HG02610 (cell line): ENCODE measurements at regions not wholly inside any gene's neighbourhood (a gene's known extent, or its start where the extent isn't known, plus 50 kb on each side); places are given as distances from the start of the nearest gene placed in this dataset.
"Not testable (repeated sequence)": the region's sequence is repeated elsewhere in the genome, so short reads cannot be mapped to it uniquely, and the experiment has no call there.

ENCODE experiments used
- ATAC-seq: cut with Tn5 transposase; IDR thresholded peaks from one replicate; pipeline ENCODE4 v1.9.1; 2021; ENCODE audit warnings: mild to moderate bottlenecking, moderate library complexity; ENCODE audit not compliant: unreplicated experiment

GRCh38 chr16:33583702-33584101, 124.3 kb downstream of the TP53TG3F start:
- not testable (repeated sequence) for ATAC-seq

GRCh38 chr16:33588589-33588988, 129.2 kb downstream of the TP53TG3F start:
- ATAC-seq: not testable (repeated sequence)

- ATAC-seq: not testable (repeated sequence)
Observed at GRCh38 chr16:33593344-33593743, 133.9 kb downstream of the TP53TG3F start.

GRCh38 chr16:33595074-33595473, 135.7 kb downstream of the TP53TG3F start:
- ATAC-seq: not testable (repeated sequence)

DNA sequence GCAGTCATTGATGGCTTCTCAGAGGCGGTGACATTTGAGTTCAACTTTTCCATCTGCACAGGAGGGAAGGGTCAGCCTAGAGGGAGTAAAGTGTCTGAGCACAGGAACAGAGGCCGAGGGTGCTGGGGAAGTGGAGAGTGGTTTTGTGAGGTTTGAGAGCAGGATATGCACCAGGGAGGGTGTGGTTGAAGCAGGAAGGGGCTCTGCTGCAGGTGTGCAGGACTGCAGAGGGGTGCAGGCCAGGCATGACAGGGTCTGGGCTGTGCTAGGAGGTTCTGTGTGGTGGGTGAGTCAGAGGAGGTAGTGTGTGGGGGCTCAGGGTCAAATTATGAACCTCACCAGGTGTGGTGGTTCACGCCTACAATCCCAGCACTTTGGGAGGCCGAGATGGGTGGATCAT, 141.6 kb downstream of the TP53TG3F start:
- ATAC-seq: not testable (repeated sequence)

DNA sequence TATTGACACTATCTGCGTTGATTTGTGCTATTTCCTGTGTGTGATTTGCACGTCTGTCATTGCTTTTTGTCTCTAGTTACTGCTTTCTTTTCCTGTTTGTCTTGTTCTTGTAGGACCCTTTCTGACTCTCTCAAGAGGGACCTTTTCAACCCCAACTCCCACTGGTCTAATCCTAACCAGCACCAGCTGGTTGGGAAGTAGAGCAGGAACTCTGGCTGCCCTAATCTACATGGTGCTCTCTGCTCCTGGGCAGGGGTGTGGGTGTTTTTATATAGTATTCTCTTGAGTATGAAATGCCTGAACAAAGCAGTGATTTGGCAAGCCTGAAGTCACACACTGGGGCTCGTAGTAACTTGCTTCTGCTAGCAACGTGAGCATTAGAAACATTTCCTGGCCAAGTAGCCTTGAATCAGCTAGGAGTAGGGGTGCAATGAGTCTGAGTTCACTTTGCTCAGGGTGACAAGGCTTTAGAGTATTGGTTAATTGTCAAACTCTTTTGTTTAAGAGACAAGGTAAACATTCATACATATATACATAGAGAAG, 164.2 kb downstream of the TP53TG3F start:
- not testable (repeated sequence) for ATAC-seq

- ATAC-seq: not testable (repeated sequence)
Observed at GRCh38 chr16:33628895-33629294, 169.5 kb downstream of the TP53TG3F start.

GRCh38 chr16:33631713-33632112, 172.3 kb downstream of the TP53TG3F start:
- ATAC-seq: not testable (repeated sequence)

DNA sequence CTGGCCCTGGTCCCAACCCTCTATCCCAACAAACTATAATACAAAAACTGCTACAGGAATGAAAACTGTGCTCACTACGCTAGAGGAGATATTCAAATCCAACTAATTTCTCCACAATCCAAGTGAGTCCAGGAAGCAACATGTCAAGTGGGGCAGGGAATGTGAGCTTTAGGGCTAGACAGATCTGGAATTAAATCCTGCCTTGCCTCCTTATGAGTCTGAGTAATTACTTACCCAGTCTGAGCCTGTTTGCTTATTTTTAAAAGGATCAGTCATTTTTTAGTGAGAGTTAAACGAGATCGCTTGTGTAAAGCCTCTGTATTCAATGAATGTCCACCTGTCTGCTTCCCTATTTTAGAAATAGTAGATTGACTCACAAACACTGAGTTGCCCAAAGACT, 174.6 kb downstream of the TP53TG3F start:
- not testable (repeated sequence) for ATAC-seq

DNA sequence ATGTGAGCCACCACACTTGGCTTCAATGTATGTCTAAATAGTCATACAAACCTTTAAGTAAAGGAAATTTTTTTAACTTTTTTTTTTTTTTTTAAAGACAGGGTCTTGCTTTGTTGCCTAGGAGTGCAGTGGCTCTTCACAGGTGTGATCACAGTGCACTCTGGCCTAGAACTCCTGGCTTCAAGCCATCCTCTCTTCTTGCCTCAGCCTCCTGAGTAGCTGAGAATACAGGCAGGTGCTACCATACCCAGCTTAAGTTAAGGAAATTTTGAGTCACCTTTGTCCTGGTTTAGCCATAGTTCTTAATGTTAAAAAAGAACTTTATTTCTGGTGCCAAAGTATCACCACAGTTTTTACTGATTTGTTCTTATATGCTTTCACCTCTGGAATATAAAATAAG, 177.3 kb downstream of the TP53TG3F start:
- ATAC-seq: not testable (repeated sequence)

- peak; percentile 76 for ATAC-seq
Observed at GRCh38 chr16:33643270-33643669, 183.9 kb downstream of the TP53TG3F start.

DNA sequence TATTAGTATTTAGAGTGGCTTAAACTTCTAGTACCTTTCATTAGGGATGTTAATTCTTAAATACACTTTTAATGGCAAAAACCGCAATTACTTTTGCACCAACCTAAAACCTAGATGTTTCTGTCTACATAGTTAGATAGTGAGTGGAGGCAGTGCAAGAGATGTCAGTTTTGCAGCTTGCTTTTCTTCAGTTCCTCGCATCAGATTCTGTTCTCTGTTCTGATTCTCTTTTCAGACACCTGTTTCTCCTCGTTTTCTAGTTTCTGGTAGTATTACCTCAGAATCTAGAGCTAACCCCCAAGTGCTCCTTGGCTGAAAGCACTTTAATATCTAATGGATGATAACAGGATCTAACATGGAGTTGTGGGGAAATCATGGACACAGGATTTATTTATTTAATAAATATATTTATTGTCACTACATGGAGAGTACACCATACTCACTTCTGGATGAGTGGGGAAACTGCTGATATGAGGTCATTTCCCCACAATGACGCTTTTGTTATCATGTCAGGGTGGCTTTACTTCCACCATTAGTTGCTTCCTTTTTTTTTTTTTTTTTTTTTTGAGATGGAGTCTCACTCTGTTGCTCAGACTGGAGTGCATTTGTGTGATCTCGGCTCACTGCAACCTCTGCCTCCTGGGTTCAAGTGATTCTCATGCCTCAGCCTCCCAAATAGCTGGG, 184.4 kb downstream of the TP53TG3F start:
- peak; percentile 24 for ATAC-seq

- not testable (repeated sequence) for ATAC-seq
Observed at GRCh38 chr16:33646386-33646785, 187.0 kb downstream of the TP53TG3F start.

GRCh38 chr16:33655756-33656155, 196.3 kb downstream of the TP53TG3F start:
- ATAC-seq: not testable (repeated sequence)

DNA sequence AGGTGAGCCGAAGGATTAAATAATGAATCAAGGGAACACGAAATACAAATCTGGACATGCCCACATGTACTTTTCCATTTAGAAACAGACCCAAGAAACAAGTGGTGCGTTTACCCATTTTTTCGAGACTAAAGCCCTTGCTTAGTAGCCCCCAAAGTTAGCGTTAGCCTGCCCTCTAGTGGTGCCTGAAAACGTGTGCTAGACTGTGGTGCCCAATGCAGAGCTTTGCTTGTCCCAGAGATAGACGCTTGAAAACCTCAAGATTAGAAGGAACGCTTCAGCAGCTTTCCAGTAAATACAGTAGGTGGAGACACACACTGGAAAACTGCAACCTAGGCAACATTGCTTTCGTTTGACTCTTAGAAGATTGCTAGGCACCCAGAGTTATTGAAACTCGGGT, 197.0 kb downstream of the TP53TG3F start:
- peak; percentile 69 for ATAC-seq

GRCh38 chr16:33657717-33658116, 198.3 kb downstream of the TP53TG3F start:
- not testable (repeated sequence) for ATAC-seq

- ATAC-seq: not testable (repeated sequence)
Observed at GRCh38 chr16:33680791-33681190, 221.4 kb downstream of the TP53TG3F start.

- not testable (repeated sequence) for ATAC-seq
Observed at GRCh38 chr16:33700320-33700719, 240.9 kb downstream of the TP53TG3F start.

GRCh38 chr16:33706845-33707590, 247.6 kb downstream of the TP53TG3F start:
- not testable (repeated sequence) for ATAC-seq

- ATAC-seq: not testable (repeated sequence)
Observed at GRCh38 chr16:33707591-33707934, 248.2 kb downstream of the TP53TG3F start.

GRCh38 chr16:33709856-33710695, 250.7 kb downstream of the TP53TG3F start:
- ATAC-seq: not testable (repeated sequence)
